CD14-positive monocyte (primary cell): ENCODE measurements at regions not wholly inside any gene's neighbourhood (a gene's known extent, or its start where the extent isn't known, plus 50 kb on each side); places are given as distances from the start of the nearest gene placed in this dataset.

Experiments used
- DNase-seq, 3 donors: peaks; one replicate each; pipeline ENCODE4 v3.0.0-alpha.2; 2011 to 2022
- H2AFZ ChIP-seq: 2 replicates; pipeline ENCODE4 v1.6.0; 2012; ENCODE audit warnings: mild to moderate bottlenecking, low read depth, low read length, inconsistent platforms; ENCODE audit not compliant: insufficient read depth, poor library complexity, severe bottlenecking
- H3K27ac ChIP-seq, 2 donors: 1 replicate in 1 of 2; 2 replicates in 1 of 2; pipeline ENCODE4 v1.5.1; 2012 to 2013; ENCODE audit warnings: low read length in 2 of 2, control low read depth in 1 of 2, inconsistent platforms in 1 of 2, low read depth in 1 of 2, mild to moderate bottlenecking in 1 of 2
- H3K27me3 ChIP-seq, 2 donors: one replicate each; pipeline versions ENCODE4 v1.6.0 to v1.6.1; 2011 to 2013; ENCODE audit warnings: low read length in 2 of 2; ENCODE audit not compliant: control insufficient read depth in 2 of 2, insufficient read depth in 2 of 2
- H3K36me3 ChIP-seq, 2 donors: replicated peaks in 1 of 2; 1 replicate in 1 of 2; 2 replicates in 1 of 2; pipeline versions ENCODE4 v1.5.1 to v1.6.1; 2012 to 2013; ENCODE audit warnings: low read length in 2 of 2, control low read depth in 1 of 2, inconsistent platforms in 1 of 2, mild to moderate bottlenecking in 1 of 2; ENCODE audit not compliant: insufficient read depth in 2 of 2, control insufficient read depth in 1 of 2
- H3K4me1 ChIP-seq, 2 donors: 1 replicate in 1 of 2; 2 replicates in 1 of 2; pipeline versions ENCODE4 v1.5.1 to v1.6.1; 2012 to 2013; ENCODE audit warnings: low read length in 2 of 2, control low read depth in 1 of 2, inconsistent platforms in 1 of 2, mild to moderate bottlenecking in 1 of 2, moderate library complexity in 1 of 2; ENCODE audit not compliant: insufficient read depth in 2 of 2, control insufficient read depth in 1 of 2
- H3K4me2 ChIP-seq: replicated peaks from 2 replicates; pipeline ENCODE3; 2012; ENCODE audit warnings: low read length, moderate library complexity, mild to moderate bottlenecking; ENCODE audit not compliant: poor library complexity, severe bottlenecking; ENCODE audit errors: extremely low read depth
- H3K4me3 ChIP-seq, 3 experiments: fragments of 200-600 bp in 1 of 3; sonication (generic) in 1 of 3; replicated peaks in 1 of 3; 1 replicate in 2 of 3; 2 replicates in 1 of 3; pipeline ENCODE4 v1.5.1; 2011 to 2013; ENCODE audit warnings: low read length in 3 of 3, mild to moderate bottlenecking in 3 of 3, control low read depth in 2 of 3, low read depth in 2 of 3, inconsistent platforms in 1 of 3, moderate library complexity in 1 of 3
- H3K79me2 ChIP-seq: 2 replicates; pipeline ENCODE4 v1.6.0; 2012; ENCODE audit warnings: mild to moderate bottlenecking, control low read depth, inconsistent platforms, low read length, moderate library complexity; ENCODE audit not compliant: insufficient read depth
- H3K9ac ChIP-seq: 2 replicates; pipeline ENCODE4 v1.6.0; 2017; ENCODE audit warnings: low read length, mild to moderate bottlenecking; ENCODE audit not compliant: insufficient read depth, poor library complexity, severe bottlenecking
- H3K9me3 ChIP-seq, 2 donors: replicated peaks in 1 of 2; 1 replicate in 1 of 2; 2 replicates in 1 of 2; pipeline versions ENCODE4 v1.5.1 to v1.6.1; 2012 to 2013; ENCODE audit warnings: low read length in 2 of 2, control low read depth in 1 of 2; ENCODE audit not compliant: control insufficient read depth in 1 of 2, insufficient read depth in 1 of 2
- H4K20me1 ChIP-seq: 2 replicates; pipeline ENCODE4 v1.6.0; 2012; ENCODE audit warnings: mild to moderate bottlenecking, low read length, control low read depth, moderate library complexity; ENCODE audit not compliant: insufficient read depth
- H3K27ac Mint-ChIP-seq, 7 donors: one replicate each; pipeline ENCODE4 v1.8.0; 2020; ENCODE audit warnings: mild to moderate bottlenecking in 7 of 7, mixed read lengths in 7 of 7, moderate library complexity in 6 of 7, inconsistent platforms in 2 of 7
- H3K27me3 Mint-ChIP-seq, 3 donors: one replicate each; pipeline ENCODE4 v1.8.0; 2021 to 2022; ENCODE audit warnings: low read depth in 3 of 3, mild to moderate bottlenecking in 3 of 3, mixed read lengths in 3 of 3, moderate library complexity in 3 of 3, inconsistent platforms in 1 of 3
- H3K36me3 Mint-ChIP-seq, 2 donors: one replicate each; pipeline ENCODE4 v1.8.0; 2020; ENCODE audit warnings: mixed read lengths in 2 of 2, inconsistent platforms in 1 of 2, mild to moderate bottlenecking in 1 of 2
- H3K4me1 Mint-ChIP-seq: one replicate; pipeline ENCODE4 v1.8.0; 2020; ENCODE audit warnings: mild to moderate bottlenecking, mixed read lengths
- H3K4me3 Mint-ChIP-seq, 2 donors: one replicate each; pipeline ENCODE4 v1.8.0; 2020; ENCODE audit warnings: mild to moderate bottlenecking in 2 of 2, mixed read lengths in 2 of 2, moderate library complexity in 1 of 2
- H3K9me3 Mint-ChIP-seq, 7 donors: one replicate each; pipeline ENCODE4 v1.8.0; 2020 to 2022; ENCODE audit warnings: mixed read lengths in 7 of 7, mild to moderate bottlenecking in 6 of 7, moderate library complexity in 6 of 7, inconsistent platforms in 2 of 7
- WGBS: methylation state at CpG from one replicate; pipeline ENCODE4 v1.1.5; 2013; ENCODE audit warnings: missing lambda C conversion rate; ENCODE audit not compliant: insufficient coverage; 5-methylcytosine and 5-hydroxymethylcytosine counted together
- intact Hi-C, 2 donors: fragments of 100-400 bp; cut with micrococcal nuclease; formaldehyde crosslinking; loops; one replicate each; pipeline versions ENCODE4 v1.15.0 to v1.15.1; 2023
- TF ChIP-seq, protein P1 (sequence below): fragments of 200-600 bp; IDR thresholded peaks from one replicate; pipeline ENCODE4 v1.8.0; 2022; ENCODE audit warnings: antibody characterized with exemption, mild to moderate bottlenecking

DNA sequence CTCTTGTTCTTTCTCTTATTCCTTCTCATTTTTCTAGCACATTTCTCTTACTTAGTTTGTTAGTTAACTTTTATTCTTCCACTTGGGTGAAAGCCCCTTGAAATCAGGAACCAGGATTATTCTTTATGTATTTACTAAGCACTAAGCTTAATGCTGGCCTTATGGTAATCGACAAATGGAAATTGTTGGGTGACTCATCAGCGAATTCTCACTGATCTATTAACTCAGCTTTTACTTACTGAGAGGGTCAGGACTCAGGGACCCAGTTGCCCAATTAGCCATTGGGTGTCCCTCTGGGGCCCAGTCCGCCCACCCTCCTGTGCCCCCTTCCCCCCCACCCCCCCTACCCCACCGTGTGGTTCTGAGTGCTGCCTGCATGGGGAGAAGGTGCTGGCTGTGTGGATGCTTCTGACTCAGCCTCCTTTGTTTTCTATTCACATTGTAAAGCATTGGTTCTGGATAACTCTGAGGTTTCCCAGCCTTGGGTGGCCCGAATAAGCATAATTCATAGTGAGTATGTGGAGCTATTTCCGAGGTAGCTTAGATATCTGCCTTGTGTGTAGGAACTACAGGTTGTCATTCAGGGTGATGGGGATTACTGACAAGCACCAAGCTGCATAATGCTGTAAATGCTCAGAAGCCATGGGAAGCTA is 240.9 kb downstream of the FGF9 start:
- Mint-ChIP-seq H3K27me3 (peaks cover 0 to 4% (median 0%) of the 10 kb centered on the region in 3 donors), H3K27ac (no peak overlapping the region), H3K9me3 (peaks cover 0 to 5% (median 0%) of the 10 kb centered on the region in 7 donors), H3K4me1 (no peaks in the 10 kb centered on the region), H3K4me3 (no peak overlapping the region), H3K36me3 (no peaks in the 10 kb centered on the region)
- Histone ChIP-seq H3K9ac (no peak overlapping the region), H3K4me1 (no peaks in the 10 kb centered on the region), H3K79me2 (no peaks in the 10 kb centered on the region), H3K4me2 (no peak overlapping the region), H3K27me3 (no peaks in the 10 kb centered on the region), H2AFZ (no peak overlapping the region), H3K27ac (no peak overlapping the region), H3K36me3 (no peaks in the 10 kb centered on the region), H4K20me1 (no peaks in the 10 kb centered on the region), H3K4me3 (no peak overlapping the region), H3K9me3 (no peaks in the 10 kb centered on the region)
- DNase-seq, result no peak
- TF ChIP-seq, protein P1, sequence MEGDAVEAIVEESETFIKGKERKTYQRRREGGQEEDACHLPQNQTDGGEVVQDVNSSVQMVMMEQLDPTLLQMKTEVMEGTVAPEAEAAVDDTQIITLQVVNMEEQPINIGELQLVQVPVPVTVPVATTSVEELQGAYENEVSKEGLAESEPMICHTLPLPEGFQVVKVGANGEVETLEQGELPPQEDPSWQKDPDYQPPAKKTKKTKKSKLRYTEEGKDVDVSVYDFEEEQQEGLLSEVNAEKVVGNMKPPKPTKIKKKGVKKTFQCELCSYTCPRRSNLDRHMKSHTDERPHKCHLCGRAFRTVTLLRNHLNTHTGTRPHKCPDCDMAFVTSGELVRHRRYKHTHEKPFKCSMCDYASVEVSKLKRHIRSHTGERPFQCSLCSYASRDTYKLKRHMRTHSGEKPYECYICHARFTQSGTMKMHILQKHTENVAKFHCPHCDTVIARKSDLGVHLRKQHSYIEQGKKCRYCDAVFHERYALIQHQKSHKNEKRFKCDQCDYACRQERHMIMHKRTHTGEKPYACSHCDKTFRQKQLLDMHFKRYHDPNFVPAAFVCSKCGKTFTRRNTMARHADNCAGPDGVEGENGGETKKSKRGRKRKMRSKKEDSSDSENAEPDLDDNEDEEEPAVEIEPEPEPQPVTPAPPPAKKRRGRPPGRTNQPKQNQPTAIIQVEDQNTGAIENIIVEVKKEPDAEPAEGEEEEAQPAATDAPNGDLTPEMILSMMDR, result no peak
- intact Hi-C loops, result no loop called here
- WGBS, result 94% methylated on average over 2 of the region's 6 CpGs

DNA sequence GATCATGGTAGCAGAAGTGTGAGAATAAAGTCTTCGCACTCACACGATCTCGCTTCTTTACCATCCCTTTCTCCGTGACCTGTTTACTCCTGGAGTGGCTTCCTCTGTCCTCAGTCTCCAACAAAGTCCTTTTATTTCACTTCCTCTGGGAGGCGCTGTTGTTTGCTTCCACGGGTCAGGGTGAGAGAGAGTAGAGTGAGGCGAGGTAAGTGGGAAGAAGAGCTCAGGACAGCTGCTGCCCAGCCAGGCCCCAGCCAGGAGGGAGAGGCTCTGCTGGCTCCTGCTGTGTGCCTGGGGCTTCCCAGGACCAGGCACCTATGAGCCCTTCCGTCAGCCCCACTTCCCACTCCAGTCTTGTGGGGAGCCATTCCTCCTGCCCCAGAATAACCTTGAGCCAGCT is 242.1 kb downstream of the FGF9 start:
- no peaks in the 10 kb centered on the region for H3K9me3 ChIP-seq
- no peaks in the 10 kb centered on the region for H3K27me3 ChIP-seq
- Mint-ChIP-seq H3K4me3 (no peak overlapping the region), H3K36me3 (no peaks in the 10 kb centered on the region), H3K4me1 (no peaks in the 10 kb centered on the region), H3K27ac (no peak overlapping the region), H3K9me3 (peaks cover 0 to 11% (median 2%) of the 10 kb centered on the region in 7 donors), H3K27me3 (peaks cover 0 to 2% (median 1%) of the 10 kb centered on the region in 3 donors)
- no peak overlapping the region for H3K4me2 ChIP-seq
- H3K4me3 ChIP-seq, result no peak overlapping the region
- no peak overlapping the region for H2AFZ ChIP-seq
- intact Hi-C loops, result no loop called here
- H3K9ac ChIP-seq, result no peak overlapping the region
- H4K20me1 ChIP-seq, result no peaks in the 10 kb centered on the region
- TF ChIP-seq, protein P1, result no peak
- no peaks in the 10 kb centered on the region for H3K79me2 ChIP-seq
- no peak for DNase-seq
- 89% methylated on average over 1 of the region's 8 CpGs for WGBS
- no peak overlapping the region for H3K27ac ChIP-seq
- H3K36me3 ChIP-seq, result no peaks in the 10 kb centered on the region
- no peaks in the 10 kb centered on the region for H3K4me1 ChIP-seq
